H9 (cell line): ENCODE measurements at regions not wholly inside any gene's neighbourhood (a gene's known extent, or its start where the extent isn't known, plus 50 kb on each side); places are given as distances from the start of the nearest gene placed in this dataset.

Source experiments
- DNase-seq: peaks from one replicate; pipeline ENCODE4 v3.0.0-alpha.2; 2017
- H2AFZ ChIP-seq: one replicate; pipeline ENCODE4 v1.6.1; 2013; ENCODE audit warnings: mild to moderate bottlenecking, low read length, control low read depth, moderate library complexity
- H2AK5ac ChIP-seq: 2 replicates; pipeline ENCODE4 v1.6.1; 2013; ENCODE audit warnings: low read length, control low read depth, mixed read lengths; ENCODE audit not compliant: insufficient read length
- H2BK120ac ChIP-seq: one replicate; pipeline ENCODE4 v1.6.1; 2013; ENCODE audit warnings: low read depth, mild to moderate bottlenecking, low read length, control low read depth, inconsistent platforms; ENCODE audit not compliant: poor library complexity, severe bottlenecking
- H2BK12ac ChIP-seq: 2 replicates; pipeline ENCODE4 v1.6.1; 2013; ENCODE audit warnings: low read length, control low read depth, mixed read lengths, low read depth; ENCODE audit not compliant: insufficient read length
- H2BK15ac ChIP-seq: 2 replicates; pipeline ENCODE4 v1.6.1; 2013; ENCODE audit warnings: low read depth, low read length, control low read depth
- H2BK20ac ChIP-seq: one replicate; pipeline ENCODE4 v1.6.1; 2013; ENCODE audit warnings: low read depth, mild to moderate bottlenecking, low read length, control low read depth, inconsistent platforms; ENCODE audit not compliant: poor library complexity, severe bottlenecking
- H2BK5ac ChIP-seq: 2 replicates; pipeline ENCODE4 v1.6.1; 2013; ENCODE audit warnings: low read length, control low read depth, mixed read lengths; ENCODE audit not compliant: insufficient read length
- H3K14ac ChIP-seq: 2 replicates; pipeline ENCODE4 v1.6.1; 2013; ENCODE audit warnings: low read length, control low read depth; ENCODE audit not compliant: insufficient read depth
- H3K18ac ChIP-seq: 2 replicates; pipeline ENCODE4 v1.6.1; 2013; ENCODE audit warnings: low read depth, mild to moderate bottlenecking, mixed read lengths, low read length, control low read depth; ENCODE audit not compliant: insufficient read length
- H3K23ac ChIP-seq: 2 replicates; pipeline ENCODE4 v1.6.1; 2013; ENCODE audit warnings: low read length, control low read depth, mixed read lengths, low read depth; ENCODE audit not compliant: insufficient read length
- H3K23me2 ChIP-seq: 2 replicates; pipeline ENCODE4 v1.6.1; 2013; ENCODE audit warnings: low read depth, mild to moderate bottlenecking, mixed read lengths, low read length, control low read depth; ENCODE audit not compliant: insufficient read length, poor library complexity, severe bottlenecking
- H3K27ac ChIP-seq: 2 replicates; pipeline ENCODE4 v1.5.1; 2013; ENCODE audit warnings: low read length, control low read depth, mixed read lengths, low read depth; ENCODE audit not compliant: insufficient read length
- H3K27me3 ChIP-seq: 2 replicates; pipeline ENCODE4 v1.6.1; 2013; ENCODE audit warnings: low read length, control low read depth, inconsistent platforms; ENCODE audit not compliant: insufficient read depth
- H3K4ac ChIP-seq: 2 replicates; pipeline ENCODE4 v1.6.1; 2013; ENCODE audit warnings: low read depth, mild to moderate bottlenecking, control low read depth, inconsistent platforms, low read length, moderate library complexity
- H3K4me1 ChIP-seq: 2 replicates; pipeline ENCODE4 v1.6.1; 2013; ENCODE audit warnings: low read length, control low read depth, inconsistent platforms; ENCODE audit not compliant: insufficient read depth
- H3K4me2 ChIP-seq: 2 replicates; pipeline ENCODE4 v1.6.1; 2013; ENCODE audit warnings: low read length, control low read depth, mixed read lengths; ENCODE audit not compliant: insufficient read length, insufficient read depth
- H3K56ac ChIP-seq: 2 replicates; pipeline ENCODE4 v1.6.1; 2013; ENCODE audit warnings: low read depth, mild to moderate bottlenecking, mixed read lengths, low read length, control low read depth; ENCODE audit not compliant: insufficient read length
- H3K79me1 ChIP-seq: 2 replicates; pipeline ENCODE4 v1.6.1; 2013; ENCODE audit warnings: low read depth, mild to moderate bottlenecking, moderate library complexity, low read length, control low read depth, inconsistent platforms; ENCODE audit not compliant: insufficient read depth, poor library complexity, severe bottlenecking
- H3K79me2 ChIP-seq: 2 replicates; pipeline ENCODE4 v1.6.1; 2013; ENCODE audit warnings: low read length, control low read depth, inconsistent platforms; ENCODE audit not compliant: insufficient read depth
- H3K9ac ChIP-seq: 2 replicates; pipeline ENCODE4 v1.6.1; 2013; ENCODE audit warnings: low read length, control low read depth, mixed read lengths; ENCODE audit not compliant: insufficient read length; ENCODE audit errors: extremely low read depth
- H3K9me3 ChIP-seq: one replicate; pipeline ENCODE4 v1.6.1; 2013; ENCODE audit warnings: low read depth, low read length, inconsistent platforms; ENCODE audit not compliant: control insufficient read depth
- H3T11ph ChIP-seq: one replicate; pipeline ENCODE4 v1.6.1; 2013; ENCODE audit warnings: mild to moderate bottlenecking, low read length, control low read depth, inconsistent platforms
- H4K20me1 ChIP-seq: one replicate; pipeline ENCODE4 v1.6.1; 2013; ENCODE audit not compliant: control insufficient read depth, insufficient read length, insufficient read depth
- H4K5ac ChIP-seq: 2 replicates; pipeline ENCODE4 v1.6.1; 2013; ENCODE audit warnings: low read depth, mild to moderate bottlenecking, mixed read lengths, low read length, control low read depth; ENCODE audit not compliant: insufficient read length
- H4K8ac ChIP-seq: replicated peaks from 2 replicates; pipeline ENCODE4 v1.6.1; 2013; ENCODE audit warnings: low read length, control low read depth, mixed read lengths, low read depth; ENCODE audit not compliant: insufficient read length
- H4K91ac ChIP-seq: 2 replicates; pipeline ENCODE4 v1.6.1; 2013; ENCODE audit warnings: low read depth, mild to moderate bottlenecking, moderate library complexity, mixed read lengths, low read length, control low read depth; ENCODE audit not compliant: insufficient read length
- H3K27ac Mint-ChIP-seq, 3 experiments: 2 replicates in 2 of 3; 3 replicates in 1 of 3; pipeline ENCODE4 v1.8.0; 2020 to 2021; ENCODE audit warnings: mixed read lengths in 3 of 3, mild to moderate bottlenecking in 1 of 3, moderate library complexity in 1 of 3
- H3K27me3 Mint-ChIP-seq: 2 replicates; pipeline ENCODE4 v1.8.0; 2021; ENCODE audit warnings: low read depth, mild to moderate bottlenecking, moderate library complexity, mixed read lengths
- H3K36me3 Mint-ChIP-seq, 3 experiments: 2 replicates in 2 of 3; 3 replicates in 1 of 3; pipeline ENCODE4 v1.8.0; 2020 to 2021; ENCODE audit warnings: low read depth in 3 of 3, mixed read lengths in 3 of 3; ENCODE audit not compliant: insufficient read depth in 1 of 3
- H3K4me1 Mint-ChIP-seq, 2 experiments: 2 replicates each; pipeline ENCODE4 v1.8.0; 2020; ENCODE audit warnings: mixed read lengths in 2 of 2
- H3K4me3 Mint-ChIP-seq, 2 experiments: 2 replicates in 1 of 2; 3 replicates in 1 of 2; pipeline ENCODE4 v1.8.0; 2020 to 2021; ENCODE audit warnings: mild to moderate bottlenecking in 2 of 2, mixed read lengths in 2 of 2, moderate library complexity in 1 of 2
- H3K9me3 Mint-ChIP-seq, 2 experiments: 2 replicates in 1 of 2; 3 replicates in 1 of 2; pipeline ENCODE4 v1.8.0; 2020; ENCODE audit warnings: mild to moderate bottlenecking in 2 of 2, mixed read lengths in 2 of 2, moderate library complexity in 1 of 2
- WGBS: extraction: QIAGEN DNeasy Blood & Tissue Kit; methylation state at CpG from one replicate; pipeline ENCODE4 v1.1.7; 2013; ENCODE audit warnings: missing lambda C conversion rate, low lambda C conversion rate, mixed read lengths; ENCODE audit not compliant: insufficient read length; ENCODE audit errors: extremely low coverage; 5-methylcytosine and 5-hydroxymethylcytosine counted together
- TF ChIP-seq, protein P1 (sequence below): fragments of 200-600 bp; sonication (generic); conservative IDR thresholded peaks from 3 replicates; pipeline ENCODE4 v1.8.0; 2021; ENCODE audit warnings: antibody characterized with exemption, mild to moderate bottlenecking

DNA sequence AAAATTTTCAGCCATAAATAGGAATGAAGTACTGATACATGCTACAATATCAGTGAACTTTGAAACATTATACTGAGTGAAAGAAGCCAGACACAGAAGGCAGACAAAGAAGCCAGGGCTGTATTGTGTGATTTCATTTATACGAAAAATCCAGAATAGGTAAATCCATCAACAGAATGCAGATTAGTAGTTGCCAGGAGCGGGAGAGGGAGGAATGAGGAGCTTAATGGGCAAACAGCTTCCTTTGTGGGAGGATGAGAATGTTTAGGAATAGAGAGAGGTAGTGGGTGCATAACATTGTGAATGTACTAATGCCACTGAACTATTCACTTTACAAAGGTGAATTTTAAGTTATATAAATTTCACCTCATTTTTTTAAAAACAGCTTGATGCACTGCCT is 103.3 kb upstream of the SERTM1 start:
- Histone ChIP-seq H3K23me2 (no peaks in the 10 kb centered on the region), H3K14ac (no peak overlapping the region), H4K91ac (no peak overlapping the region), H3K79me1 (no peaks in the 10 kb centered on the region), H4K20me1 (no peaks in the 10 kb centered on the region), H3K56ac (no peak overlapping the region), H2BK5ac (no peak overlapping the region), H3K23ac (no peak overlapping the region), H3K27ac (no peak overlapping the region), H2BK120ac (no peak overlapping the region), H4K8ac (no peak overlapping the region), H4K5ac (no peak overlapping the region), H2AFZ (no peak overlapping the region), H3K4me2 (no peak overlapping the region), H3T11ph (no peak overlapping the region), H3K9me3 (no peaks in the 10 kb centered on the region), H3K9ac (no peak overlapping the region), H2AK5ac (no peak overlapping the region), H3K27me3 (no peaks in the 10 kb centered on the region), H2BK15ac (no peak overlapping the region), H3K4ac (no peak overlapping the region), H3K18ac (no peak overlapping the region), H3K4me1 (no peaks in the 10 kb centered on the region), H2BK12ac (no peak overlapping the region), H3K79me2 (no peaks in the 10 kb centered on the region), H2BK20ac (no peak overlapping the region)
- DNase-seq, result no peak
- TF ChIP-seq, protein P1, sequence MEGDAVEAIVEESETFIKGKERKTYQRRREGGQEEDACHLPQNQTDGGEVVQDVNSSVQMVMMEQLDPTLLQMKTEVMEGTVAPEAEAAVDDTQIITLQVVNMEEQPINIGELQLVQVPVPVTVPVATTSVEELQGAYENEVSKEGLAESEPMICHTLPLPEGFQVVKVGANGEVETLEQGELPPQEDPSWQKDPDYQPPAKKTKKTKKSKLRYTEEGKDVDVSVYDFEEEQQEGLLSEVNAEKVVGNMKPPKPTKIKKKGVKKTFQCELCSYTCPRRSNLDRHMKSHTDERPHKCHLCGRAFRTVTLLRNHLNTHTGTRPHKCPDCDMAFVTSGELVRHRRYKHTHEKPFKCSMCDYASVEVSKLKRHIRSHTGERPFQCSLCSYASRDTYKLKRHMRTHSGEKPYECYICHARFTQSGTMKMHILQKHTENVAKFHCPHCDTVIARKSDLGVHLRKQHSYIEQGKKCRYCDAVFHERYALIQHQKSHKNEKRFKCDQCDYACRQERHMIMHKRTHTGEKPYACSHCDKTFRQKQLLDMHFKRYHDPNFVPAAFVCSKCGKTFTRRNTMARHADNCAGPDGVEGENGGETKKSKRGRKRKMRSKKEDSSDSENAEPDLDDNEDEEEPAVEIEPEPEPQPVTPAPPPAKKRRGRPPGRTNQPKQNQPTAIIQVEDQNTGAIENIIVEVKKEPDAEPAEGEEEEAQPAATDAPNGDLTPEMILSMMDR, result no peak
- Mint-ChIP-seq H3K9me3 (no peaks in the 10 kb centered on the region), H3K27ac (no peak overlapping the region), H3K27me3 (no peaks in the 10 kb centered on the region), H3K4me3 (no peak overlapping the region), H3K36me3 (no peaks in the 10 kb centered on the region; a peak in 1 of 7 replicates), H3K4me1 (peaks cover 0 to 5% of the 10 kb centered on the region in 2 experiments; a peak in 1 of 4 replicates)
- WGBS, result no CpG with 5 or more reads among the region's 2 CpGs
